GM21786 (cell line): ENCODE measurements at regions not wholly inside any gene's neighbourhood (a gene's known extent, or its start where the extent isn't known, plus 50 kb on each side); places are given as distances from the start of the nearest gene placed in this dataset.

Experiments used
- ATAC-seq: cut with Tn5 transposase; IDR thresholded peaks from one replicate; pipeline ENCODE4 v1.9.1; 2021; ENCODE audit not compliant: unreplicated experiment

DNA sequence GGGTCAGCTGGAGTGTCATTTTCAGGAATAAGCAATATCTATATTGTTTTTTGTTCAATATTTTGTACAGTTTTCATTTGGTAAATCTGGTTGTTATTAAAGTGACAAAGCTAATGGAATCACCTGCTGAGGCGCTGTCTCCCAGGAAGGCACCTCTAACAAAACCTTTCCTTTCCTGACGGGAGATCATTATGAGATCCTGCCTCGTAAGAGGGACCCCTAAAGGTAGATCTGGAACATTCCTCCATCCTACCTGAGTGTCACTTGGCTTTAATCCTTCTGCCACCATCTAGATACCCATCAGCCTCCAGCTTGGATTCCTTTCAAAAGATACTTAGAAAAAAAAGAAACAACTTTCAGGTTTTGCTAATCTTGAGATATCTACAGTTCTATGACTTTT lies 157.7 kb downstream of the FAT3 start:
- ATAC-seq, result no peak

DNA sequence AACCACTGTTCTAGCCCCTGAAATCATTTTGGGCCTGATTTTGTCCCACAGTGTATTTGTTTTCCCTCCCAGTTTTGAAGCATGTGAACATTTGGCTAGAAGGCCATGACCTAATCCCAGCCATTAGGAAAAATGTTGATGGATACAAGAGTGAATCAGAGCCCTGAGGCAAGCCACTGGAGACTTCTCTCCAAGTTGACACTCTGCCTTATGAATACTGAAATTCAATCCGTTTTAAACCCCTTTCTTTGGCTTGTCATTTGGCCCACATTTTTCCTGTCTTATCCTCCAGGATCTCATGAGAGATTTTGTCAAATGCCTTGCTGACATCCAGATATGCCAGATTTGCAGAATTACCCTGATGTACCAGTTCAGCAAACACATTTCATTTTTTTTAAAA lies 158.8 kb downstream of the FAT3 start:
- no peak for ATAC-seq

DNA sequence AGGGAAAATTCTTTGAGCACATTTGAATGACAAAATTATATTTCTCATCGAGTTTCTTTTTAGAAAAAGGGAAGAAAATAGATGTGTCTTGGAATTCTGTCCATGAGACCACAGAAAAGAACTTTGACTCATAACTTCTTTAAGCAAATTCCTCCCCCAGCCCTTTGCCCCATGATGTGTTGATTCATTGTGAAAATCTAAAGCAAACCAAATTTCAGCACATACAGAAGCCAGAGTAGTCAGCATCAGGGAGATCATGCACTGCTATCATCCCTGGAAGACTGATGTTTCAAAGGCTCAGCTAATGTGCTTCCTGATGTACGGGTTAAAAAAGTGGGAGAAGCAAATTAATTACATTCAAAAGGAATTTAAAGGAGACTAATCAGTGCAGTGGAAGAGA lies 159.7 kb downstream of the FAT3 start:
- ATAC-seq, result no peak

DNA sequence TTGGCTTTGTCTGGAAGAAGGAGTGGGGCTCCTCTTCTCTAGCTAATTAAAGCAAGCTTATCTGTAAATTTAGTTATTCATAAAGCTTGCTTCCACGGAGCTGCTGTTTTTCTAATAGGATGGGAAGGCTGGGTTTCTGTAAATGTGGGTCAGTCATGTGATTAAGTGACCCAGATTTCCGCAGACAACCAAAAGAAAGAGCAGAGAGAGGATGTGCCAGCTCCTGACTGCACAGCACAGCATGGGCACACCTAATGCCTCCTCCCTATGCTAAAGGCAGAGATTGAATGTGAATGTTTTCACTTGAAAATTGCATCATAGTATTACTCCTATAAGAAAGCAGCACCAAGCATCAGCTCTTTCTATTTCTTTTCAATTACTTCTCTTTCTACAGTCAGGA lies 160.2 kb downstream of the FAT3 start:
- no peak for ATAC-seq

DNA sequence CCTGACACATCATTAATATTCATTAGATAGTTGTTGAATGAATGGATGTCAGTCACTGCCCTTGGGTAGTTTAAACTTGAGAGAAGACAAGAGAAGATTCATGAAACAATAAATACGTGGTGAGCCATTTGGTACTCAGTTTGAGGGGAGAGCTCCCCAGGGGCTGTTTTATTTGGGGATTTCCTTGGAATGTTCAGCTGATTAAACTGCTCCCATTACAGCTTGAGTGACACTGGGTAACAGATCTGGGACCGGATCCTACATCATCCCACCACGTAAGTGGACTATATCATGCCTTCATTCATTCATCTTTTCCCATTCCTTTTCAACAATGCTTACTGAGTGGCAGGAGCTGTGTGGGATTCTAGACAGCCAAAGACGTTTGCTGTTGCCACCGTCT lies 162.0 kb downstream of the FAT3 start:
- ATAC-seq, result no peak

DNA sequence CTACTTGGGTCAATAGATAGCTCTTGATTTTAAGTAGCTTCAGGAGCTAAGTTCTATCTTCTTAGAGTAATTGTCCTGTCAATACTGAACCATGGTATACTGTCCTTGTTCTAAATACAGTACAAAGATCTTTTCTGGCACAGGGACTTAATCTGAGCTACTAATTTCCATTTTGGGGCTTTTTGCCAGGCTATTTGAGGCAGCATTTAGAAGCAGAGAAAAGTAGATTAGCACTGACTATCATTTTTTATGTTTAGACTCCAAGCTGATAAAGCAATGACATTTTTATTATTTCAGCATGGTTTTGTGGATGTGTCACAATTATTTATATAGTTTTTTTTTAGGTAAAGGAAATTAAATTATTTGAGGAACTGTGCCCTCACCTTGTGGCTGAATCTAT lies 163.2 kb downstream of the FAT3 start:
- ATAC-seq, result no peak

DNA sequence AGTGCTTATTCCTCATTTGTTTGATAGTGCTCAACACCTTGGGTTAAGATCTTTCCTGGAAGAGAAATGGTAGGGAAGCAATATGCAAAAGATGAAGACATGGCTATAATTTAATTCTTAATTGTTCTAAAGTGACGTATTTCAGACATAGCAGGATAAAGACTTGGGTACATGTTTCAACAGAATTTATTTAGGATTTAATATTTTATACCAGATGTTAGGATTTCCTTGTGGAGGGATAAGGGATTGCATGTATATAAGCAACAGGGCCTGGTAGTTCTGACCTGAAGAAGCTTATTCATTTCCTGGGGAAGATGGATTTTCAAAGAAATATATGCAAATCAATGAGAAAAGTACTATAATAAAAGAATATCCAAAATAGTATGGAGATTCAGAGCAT lies 163.8 kb downstream of the FAT3 start:
- no peak for ATAC-seq

DNA sequence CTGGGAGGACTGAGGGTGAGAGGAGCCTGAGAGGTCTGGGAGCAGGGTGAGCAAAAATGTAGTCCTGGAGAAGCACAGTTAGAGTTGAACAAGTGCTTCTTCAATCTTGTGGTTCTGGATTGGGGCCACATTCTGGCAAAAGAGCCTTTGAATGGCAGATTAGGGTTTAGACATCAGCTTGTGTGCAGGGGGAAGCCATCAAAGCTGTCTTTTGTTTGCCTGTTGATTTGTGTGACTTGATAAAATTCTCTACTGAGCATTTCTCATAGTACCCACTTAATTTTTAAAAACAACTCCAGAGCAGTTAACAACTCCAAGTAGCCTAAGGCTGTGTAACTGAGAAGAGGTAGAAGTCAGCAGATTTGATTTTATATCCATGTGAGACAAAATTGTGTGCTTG lies 166.2 kb downstream of the FAT3 start:
- ATAC-seq, result no peak

DNA sequence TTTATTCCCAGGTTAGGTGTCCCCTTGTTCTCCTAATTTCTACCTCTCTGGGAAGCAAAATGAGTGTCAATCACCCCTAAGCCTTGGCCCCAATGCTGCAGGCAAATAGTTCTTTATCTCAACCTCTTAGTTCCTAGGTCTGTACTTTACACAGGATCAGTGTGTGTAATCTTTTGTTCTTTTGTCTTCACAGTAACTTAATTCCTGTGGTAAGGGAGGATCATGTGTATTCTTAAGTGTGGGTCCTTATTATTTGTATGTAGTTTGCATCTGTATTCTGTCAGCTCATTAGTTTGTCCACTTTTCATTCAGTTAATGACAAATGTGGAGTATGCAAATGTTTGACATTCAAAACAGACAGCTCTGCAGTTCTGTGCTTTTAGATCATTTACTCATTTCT lies 166.7 kb downstream of the FAT3 start:
- ATAC-seq, result no peak

DNA sequence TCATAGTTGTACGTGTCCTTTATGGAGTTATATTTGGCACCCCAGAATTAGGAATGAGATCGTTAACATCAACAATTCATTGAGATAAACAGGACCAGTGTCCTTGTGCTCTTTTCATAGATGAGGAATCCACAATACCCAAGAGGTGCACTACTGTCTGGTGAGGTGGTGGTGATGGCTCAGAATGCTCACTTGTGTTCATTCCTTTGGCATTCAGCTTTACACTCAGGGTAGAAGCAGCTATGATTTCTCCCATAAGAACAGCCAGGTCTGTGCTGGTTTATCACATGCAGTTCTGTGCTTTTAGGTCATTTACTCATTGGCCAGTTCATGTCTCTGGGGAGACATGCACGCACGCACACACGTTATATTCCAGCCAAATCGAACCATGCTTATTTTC lies 167.2 kb downstream of the FAT3 start:
- ATAC-seq, result no peak

DNA sequence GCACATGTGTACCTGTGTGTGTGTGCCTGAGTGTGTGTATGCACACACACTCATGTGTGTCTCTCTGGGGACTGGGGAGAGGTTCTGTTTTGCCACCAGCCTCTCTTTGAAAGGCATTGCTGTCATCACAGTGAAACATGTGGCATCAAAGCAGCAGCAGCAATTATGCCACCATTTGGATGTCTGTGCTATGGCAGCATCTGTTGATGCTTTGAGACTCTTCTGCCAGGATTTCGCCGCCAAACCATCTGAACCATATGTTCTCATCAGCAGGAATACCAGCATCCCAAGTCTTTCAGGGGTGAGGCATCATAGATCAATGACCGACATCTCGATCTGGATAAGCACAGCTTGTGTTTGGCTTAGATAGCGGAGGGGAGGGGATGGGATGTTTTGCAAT lies 168.6 kb downstream of the FAT3 start:
- no peak for ATAC-seq

DNA sequence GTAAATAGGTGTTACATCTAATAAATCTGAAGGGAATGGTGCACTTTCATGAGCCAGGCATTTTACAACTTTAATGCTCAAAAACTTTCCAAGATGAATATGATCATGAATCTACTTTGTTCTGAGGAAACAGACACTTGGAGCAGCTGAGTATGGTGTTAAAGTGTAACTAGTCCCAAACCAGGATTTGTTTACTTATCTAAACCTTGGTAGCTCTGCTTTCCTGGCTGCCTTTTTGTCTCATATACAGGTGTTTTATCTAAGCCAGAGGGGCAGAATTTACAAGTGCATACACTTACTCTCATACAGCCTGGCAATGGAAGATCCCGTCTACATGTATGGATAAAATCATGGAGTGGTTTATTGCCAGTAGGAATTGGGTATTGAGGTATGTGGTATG lies 171.5 kb downstream of the FAT3 start:
- ATAC-seq, result no peak

DNA sequence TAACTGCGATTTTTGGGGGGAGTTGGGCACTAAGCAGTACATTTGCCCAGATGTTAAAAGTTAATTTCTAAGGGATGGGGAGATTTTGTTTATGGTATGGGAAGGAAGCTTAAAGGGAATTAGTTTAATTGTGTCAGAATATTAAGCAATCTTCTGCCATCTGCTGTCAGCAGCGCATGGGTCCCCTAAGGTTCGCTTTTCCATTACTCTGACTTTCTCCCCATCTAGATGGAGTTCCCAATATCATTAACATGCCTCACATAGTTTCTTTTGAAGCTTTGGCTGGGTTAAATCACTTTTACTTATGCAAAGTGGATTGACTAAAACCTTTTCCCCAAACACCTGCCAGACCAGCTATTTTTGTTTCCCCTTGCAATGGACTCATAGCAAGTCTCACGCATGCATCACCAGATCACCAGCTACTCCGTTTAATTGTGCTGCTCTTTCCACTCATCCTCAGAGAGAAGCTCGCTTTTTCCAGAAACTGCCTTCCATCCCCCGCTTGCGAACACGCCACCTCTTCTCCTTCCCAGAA lies 172.7 kb downstream of the FAT3 start:
- ATAC-seq, result no peak

DNA sequence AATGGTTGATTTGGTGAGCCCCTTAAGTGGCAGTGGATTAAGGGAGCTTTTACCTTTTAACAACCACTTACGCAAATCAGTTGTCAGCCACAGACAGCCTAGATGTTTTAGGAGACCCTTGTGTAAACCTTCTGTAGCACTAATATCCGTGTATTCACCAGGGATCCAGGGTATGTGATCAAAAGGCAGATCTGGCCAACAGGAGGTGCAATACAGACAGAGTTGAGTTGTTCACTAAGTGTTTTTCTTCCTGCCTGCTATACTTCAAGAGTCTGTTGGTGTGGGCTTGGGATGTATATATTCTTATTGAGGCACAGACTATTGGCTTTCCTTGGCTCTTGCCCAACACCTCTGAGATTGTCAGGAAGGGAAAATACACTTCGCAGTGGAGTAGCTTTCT lies 175.1 kb downstream of the FAT3 start:
- no peak for ATAC-seq

DNA sequence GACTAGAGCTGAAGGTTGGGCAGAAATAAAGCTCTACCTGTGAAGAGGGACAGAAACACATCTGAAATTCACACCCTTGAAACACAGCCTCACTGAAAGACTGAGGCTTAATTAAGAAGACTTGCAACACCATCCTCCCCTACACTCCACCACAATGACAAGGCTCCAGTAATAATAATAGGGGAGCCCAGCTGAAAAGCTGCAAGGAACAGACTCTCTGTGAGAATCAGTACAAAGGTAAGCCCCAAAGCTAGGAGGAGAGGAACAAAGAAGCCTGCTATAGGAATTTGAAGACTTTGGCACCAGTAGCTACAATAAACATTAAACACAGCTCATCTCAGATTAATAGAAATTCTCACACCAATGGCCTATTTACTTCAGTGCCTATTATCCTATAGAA lies 176.9 kb downstream of the FAT3 start:
- ATAC-seq, result no peak

DNA sequence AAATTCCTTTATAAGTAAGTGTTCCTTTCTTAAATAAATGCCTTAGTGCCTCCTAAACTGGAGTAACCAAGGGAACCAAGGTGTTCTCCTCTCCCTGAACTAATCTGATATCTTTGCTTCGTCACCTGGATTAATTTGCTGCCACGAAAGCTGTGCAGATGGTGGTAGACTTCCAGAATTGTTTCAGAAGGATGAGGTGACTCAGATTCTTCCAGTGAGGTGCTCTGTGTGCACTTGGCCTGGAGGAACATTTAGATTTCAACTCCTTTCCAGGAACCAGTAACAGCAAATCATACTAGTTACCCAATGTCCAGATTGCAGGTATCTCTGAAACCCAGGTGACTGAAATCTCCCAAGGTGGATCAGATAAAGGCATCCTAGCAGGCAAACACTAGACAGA lies 181.9 kb downstream of the FAT3 start:
- no peak for ATAC-seq

DNA sequence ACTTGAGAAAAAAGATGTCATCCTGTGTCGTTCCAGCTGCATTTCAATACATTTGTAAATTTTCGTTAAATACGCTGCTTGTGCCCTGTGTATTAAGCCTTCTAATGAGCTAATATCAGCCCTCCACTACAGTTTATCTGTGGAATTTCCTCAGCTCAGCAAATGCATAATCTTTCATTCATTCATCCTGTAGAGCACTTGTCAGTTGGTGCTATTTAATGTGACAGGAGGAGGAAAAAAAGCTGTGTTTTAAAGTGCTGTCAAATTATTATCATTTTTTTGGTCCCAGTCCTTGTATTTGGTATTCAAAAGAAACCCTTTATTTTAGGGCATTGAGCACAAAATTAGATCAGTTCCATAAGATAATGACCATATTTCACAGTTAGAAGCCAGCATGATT lies 184.7 kb downstream of the FAT3 start:
- no peak for ATAC-seq

DNA sequence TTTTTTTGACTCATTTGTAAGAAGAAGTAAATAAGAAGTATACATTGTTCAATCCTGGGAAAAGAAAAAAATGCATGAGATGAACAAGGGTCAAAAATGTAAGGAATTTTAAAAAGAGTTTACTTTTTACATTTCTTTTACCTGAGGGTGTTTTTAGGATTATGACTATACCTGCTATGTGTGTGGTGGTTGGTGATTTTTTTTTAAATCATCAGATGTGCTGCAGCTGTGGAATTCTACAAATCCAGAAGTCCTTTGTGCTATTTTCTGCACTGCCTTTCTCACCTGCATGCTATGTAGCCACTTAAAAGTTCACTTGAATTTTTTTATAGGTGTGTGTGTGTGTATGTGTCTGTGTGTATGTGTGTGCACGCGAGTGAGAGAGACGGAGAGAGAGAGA lies 185.3 kb downstream of the FAT3 start:
- ATAC-seq, result no peak

DNA sequence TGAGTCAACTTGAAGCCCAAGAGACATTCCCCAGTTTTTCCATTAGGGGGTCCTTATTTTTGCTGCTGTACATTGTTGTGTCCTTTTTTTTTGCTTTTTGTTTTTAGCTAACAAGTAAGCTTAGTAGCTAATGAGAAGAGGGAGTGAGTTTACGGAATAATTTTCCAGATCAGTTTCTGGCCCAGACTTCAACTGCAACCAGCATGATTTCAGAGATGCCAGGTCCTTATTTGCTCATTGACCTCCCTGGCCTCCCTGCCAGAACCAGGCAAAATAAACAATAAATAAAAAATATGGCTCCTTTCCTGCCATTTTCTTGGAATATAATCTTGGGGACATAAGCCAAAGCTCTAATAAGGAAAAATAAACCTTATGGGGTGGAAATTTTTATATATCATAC lies 185.9 kb downstream of the FAT3 start:
- ATAC-seq, result no peak

DNA sequence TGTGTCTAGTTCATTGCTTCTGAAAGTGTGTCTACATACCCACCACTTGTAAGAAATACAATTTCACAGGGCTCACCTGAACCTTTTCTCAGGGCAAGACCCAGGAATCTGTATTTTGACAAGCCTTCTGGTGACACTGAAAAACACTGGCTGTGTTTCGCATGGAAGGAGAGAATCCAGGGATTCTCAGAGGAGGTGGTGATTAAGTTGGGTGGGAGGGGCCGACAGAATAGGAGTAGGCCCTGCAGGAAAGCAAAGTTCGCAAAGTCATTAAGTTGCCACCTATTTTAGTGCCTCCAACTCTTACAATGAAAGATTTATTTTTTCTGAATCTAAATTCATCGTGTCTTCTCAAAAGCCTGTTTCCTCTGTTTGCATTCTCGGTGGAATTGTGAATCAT lies 186.8 kb downstream of the FAT3 start:
- ATAC-seq, result no peak

DNA sequence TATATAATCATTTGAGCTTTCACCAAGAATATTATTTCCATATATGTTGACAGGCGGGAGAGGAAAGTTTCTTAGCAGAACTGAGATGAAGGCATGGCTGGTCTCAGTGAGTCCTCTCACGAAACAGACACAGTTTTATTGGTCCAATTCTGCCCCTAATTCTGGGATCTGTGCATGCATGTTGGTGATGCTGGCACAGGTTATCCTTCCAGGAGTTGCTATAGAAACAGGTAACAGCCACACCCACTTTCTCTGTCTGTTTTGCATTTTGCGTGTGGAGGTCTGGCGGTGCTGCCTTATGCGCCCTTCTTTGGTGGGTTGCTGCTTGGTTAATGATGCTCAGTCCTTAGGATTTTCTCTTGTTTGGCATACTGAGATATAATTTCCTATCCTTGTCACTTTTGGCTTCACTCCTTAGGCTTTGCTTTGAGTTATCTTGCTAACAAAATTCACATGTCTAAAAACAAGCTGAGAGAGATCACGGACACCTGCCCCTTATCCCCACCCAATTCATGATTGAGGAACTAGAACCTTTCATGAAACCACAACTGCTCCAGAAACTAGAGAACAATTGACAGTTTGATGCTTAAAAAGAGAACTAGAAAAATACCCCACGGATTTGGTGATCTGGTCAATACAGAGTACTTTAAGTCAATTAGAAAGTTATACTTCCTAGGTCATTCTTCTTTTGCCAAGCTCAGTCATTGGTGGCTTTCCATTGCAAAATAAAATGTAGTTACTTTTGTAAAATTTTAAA lies 189.3 kb downstream of the FAT3 start:
- peak; percentile 72 for ATAC-seq

DNA sequence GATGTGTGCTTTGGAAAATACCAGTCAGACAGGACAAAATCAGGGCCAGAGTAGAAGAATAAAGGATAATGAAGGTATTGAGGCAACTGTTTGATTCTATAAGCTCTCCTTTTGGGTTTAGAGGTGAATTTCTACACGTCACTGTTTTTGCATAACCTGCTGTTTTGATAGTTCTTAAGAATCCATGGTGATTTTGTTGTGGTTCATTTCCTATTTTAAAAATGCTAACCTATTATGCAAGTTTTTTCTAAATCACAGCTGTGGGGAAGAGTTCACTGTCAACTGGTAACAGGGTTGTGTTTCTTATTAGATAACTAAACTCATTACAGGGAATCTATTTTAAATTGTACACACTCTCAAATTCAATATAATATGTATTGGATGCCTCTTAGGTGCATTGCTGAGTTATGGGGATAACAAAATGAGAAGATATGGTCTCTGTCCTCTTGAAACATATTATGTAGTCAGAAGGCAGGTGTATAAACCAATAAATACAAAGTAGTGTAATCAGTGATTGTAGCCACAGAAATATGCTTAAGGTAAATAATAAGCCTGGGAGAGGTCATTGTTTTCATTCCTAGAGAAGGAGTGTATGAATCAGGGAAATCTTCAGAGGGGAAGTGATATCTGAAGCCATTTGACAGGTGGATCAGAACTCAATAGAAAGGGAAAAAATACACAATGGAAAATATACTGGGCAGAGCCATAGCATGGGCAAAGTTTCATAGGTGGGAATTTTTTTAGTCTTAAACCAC lies 192.5 kb downstream of the FAT3 start:
- no peak for ATAC-seq
